GM21526 (cell line): ENCODE measurements at regions not wholly inside any gene's neighbourhood (a gene's known extent, or its start where the extent isn't known, plus 50 kb on each side); places are given as distances from the start of the nearest gene placed in this dataset.

Source experiments
- ATAC-seq: cut with Tn5 transposase; IDR thresholded peaks from one replicate; pipeline ENCODE4 v1.9.1; 2021; ENCODE audit warnings: moderate library complexity; ENCODE audit not compliant: unreplicated experiment, low FRiP score

DNA sequence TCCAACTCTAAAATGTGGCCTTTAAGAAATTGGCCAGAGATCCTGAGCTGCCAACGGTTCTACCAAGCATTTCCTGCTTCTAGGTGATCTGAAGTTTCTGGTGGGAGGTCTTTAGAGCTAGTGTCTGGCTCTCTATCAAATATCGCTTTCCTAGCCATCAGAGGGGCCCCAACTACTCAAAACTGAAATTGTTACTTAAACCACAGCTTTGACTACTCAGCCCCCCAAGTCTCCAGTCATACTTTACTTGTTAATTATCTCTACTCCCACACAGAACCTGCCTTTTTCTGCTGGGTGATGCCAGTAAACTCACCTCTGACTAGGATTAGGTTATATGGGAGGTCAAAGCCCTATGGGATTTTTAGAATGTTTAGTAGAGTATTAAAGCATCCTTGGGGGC, 95.1 kb downstream of the FASLG start:
- no peak for ATAC-seq

DNA sequence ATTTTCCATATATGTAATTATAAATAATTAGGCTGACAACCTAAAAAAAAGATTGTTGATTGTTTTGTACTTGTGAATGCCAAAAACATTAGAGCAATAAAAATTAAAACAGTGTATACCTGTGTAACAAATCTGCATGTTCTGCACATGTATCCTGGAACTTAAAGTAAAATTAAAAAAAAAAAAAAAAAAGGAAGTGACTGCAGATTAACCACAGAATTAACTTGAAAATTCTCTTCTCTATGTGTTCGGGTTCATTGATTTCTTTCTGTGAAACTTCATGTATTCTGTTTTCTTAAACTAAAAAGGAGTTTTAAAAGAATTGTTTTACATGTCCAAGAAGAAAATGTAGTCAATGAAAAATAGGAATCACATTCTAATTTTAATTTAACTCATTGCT, 95.7 kb downstream of the FASLG start:
- no peak for ATAC-seq

- no peak for ATAC-seq
These were observed 96.2 kb downstream of the FASLG start for GRCh38 chr1:172755099-172755498.

DNA sequence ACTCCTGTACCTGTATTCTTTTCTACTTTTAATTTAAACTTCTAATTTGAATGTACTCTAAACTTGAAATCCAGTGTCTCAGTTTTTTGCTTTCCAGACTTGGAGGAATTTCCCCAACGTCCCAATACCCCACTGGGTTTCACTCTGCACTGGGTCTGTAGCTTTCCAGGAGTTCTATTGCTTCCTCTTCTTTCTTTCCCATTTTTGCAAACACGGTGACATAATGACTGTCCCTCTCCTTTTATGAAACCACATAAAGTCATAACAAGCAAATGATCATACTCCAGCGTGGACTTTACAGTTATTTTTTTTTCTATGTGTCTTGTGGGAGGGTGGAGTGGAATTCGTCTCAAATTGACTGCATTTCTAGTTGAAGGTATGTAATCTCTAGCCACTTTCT, 97.1 kb downstream of the FASLG start:
- ATAC-seq, result no peak

DNA sequence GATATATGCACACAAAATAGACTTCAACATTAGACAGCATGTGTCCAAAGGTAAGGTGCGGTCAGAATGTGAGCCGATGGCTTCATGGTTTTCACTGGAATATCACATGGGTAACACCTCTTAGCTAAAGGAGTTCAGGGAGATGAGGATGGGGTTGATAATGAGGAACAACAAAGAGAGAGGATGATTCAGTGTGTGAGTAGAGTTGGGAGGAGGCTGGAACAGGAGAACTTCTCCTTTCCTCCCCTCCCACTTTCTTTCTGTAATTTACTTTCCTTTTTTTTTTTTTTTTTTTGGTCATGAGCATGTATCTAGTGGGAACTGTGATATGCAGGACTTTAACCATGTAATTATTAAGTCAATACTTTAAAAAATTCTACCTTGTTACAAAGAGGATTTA, 99.4 kb downstream of the FASLG start:
- no peak for ATAC-seq

- ATAC-seq, result no peak
These were observed 101.2 kb downstream of the FASLG start for GRCh38 chr1:172760121-172760520.

DNA sequence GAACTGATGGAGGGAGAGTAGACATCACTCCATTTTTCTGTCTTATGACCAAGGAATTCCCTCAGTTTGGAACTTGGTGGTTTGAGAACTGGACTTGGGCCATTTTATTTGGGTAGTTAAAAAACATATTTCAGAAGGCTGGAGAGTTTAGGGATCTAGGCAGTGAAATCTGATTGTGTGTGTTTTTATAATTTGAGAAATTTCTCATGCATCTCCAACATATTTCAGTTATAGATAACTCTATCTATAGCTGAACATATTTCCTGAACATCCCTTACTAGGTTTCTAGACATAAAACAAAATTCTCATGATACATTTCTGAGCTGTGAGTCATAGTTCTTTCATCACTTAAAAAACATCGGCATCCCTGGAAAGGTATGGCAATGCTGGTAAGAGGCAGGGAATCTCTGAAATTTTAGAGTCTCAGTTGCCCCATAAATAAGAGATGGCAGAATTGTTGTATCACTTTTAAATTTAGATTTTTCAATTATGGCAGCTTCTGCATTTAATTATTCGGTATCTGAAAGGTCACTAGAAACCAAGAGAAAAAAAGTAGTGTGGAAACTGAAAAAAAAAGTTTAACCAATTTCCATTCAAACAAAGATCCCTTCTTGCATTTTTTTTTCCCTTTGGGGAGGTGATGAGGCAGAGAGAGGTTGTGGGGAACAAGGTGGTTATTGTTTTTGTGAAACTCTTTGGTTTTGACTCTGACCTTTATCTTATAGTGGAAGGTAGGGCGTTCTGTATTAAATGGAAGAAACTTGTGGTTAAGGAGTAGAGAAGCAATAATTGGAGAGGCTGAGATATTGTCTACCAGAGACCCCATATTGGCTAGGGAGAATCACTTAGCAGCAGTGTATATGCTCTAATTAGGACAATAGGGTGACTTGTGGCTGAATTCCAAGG, 102.9 kb downstream of the FASLG start:
- ATAC-seq, result no peak

DNA sequence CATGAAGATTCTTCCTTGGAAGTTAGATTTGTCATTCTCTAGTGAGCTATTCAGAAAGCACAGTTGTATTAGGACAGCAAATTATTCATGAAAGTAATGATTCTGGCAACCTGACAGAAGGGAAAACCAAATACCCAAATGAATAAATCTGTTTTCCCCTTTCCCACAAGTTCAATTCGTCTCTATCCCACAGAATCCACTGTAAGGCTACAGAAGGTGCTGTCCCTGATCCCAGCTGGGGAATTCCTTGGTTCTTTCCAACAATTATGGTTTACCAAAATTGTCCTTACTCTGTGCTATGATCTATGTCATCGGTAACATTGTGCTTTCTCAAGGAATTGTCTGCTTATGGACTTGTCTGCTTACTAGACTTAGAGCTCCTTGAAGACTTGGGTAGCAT, 104.2 kb downstream of the FASLG start:
- ATAC-seq, result no peak

DNA sequence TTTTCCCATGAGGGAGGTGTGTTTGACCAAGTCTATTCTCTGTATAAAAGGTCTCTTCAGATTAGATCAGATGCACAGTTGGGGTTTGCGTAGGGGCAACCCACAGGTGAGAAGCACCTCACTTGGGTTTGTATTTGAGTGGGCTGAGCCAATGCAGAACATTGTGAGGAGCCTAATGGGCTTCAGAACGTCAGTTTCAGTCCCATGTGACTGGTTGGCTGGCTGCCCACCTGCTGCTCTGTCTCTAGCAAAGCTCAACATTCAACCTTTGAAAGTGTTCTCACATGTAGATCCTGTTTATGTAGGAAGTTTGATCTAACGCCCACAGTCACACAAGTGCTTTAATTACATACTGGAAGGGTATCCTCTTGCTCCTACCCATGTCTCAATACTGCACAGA, 105.5 kb downstream of the FASLG start:
- no peak for ATAC-seq

DNA sequence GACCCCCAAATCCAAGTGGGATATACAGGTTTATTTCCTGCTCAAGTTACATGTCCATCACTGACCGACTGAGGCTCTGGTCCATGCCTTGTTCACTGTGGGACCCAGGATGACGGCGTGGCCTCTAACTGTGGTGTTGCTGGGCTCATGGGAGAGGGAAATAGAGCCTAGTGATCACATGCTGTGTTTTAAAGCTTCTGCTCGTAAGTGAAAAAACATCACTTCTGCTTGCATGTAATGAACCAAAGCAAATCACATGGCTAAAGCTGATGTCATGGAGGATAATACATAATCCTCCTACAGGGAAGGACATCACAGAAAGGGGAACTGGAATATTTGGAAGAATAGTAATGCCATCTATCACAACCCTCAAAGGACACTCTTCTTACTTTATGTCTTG, 107.6 kb downstream of the FASLG start:
- no peak for ATAC-seq

DNA sequence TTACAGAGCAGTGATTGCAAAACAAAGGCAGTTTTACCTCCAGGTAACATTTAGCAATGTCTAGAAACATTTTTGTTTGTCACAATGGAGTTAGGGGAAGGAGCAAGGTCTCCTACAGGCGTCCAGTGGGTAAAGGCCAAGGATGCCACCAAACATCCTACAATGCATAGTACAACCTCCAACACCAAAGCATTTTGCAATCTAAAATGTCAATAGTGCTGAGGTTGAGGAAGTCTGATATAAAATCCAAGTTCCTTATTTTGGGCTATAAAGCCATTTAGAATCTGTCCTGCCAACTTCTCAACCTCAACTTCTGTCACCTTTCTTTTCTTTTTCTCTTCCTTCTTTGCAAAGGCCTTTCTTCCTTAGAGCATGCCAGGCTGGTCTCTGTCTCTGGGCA, 111.2 kb downstream of the FASLG start:
- no peak for ATAC-seq

DNA sequence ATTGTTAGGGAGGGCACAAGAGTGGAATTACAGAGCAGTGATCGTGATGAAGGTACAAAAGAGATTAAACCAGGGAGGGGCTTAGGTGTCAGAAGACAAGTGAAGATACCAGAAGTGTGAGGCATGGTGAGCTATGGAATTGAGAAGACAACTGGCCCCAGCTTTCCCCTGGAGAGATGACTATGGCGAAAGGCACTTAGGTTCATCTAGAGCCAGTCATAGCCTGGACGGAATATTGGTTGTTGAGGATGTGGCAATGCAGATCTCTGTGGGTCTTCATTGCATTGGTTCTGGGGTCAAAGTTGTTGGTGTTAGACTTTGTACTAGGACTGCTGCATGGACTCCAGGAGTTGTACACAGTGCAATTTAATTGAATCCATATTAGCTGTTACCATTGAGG, 115.7 kb downstream of the FASLG start:
- no peak for ATAC-seq

GRCh38 chr1:172775606-172776005, 116.7 kb downstream of the FASLG start:
- no peak for ATAC-seq

DNA sequence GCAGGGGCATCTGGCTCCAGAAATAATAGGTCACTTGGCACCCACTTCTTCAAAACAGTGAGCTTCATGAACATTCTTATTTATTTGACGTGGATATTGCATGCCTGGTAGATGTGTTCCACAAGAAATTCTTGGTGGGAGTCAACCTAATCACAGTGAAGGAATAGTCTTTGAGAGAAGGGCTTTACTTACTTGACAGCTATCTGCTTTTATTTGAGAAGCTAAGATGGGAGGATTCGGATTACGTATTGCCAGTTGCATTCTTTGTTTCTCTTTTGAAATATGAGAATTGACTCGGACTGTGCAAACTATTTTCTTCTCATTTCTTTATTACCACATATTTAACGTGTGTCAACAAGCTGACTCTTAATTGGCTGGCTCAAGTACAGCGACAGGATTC, 117.2 kb downstream of the FASLG start:
- ATAC-seq, result no peak

DNA sequence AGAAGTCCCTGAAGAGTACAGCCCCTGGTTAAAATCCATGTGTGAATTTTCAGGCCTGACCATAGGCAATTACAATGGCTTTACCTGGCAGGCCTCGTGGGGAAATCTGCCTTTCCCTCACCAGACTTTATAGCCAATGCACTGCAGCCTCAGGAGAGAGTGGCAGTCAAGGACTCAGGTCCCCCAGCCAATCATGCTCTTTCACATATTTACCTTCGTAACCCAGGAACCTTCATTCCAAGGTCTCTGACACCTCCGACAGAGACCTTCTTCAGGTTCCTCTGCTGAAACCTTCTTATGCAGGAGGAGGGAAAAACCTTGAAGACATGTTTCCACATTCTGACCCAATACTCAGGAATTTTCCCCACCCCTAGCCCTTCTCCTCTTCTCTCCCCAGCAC, 118.9 kb downstream of the FASLG start:
- no peak for ATAC-seq

DNA sequence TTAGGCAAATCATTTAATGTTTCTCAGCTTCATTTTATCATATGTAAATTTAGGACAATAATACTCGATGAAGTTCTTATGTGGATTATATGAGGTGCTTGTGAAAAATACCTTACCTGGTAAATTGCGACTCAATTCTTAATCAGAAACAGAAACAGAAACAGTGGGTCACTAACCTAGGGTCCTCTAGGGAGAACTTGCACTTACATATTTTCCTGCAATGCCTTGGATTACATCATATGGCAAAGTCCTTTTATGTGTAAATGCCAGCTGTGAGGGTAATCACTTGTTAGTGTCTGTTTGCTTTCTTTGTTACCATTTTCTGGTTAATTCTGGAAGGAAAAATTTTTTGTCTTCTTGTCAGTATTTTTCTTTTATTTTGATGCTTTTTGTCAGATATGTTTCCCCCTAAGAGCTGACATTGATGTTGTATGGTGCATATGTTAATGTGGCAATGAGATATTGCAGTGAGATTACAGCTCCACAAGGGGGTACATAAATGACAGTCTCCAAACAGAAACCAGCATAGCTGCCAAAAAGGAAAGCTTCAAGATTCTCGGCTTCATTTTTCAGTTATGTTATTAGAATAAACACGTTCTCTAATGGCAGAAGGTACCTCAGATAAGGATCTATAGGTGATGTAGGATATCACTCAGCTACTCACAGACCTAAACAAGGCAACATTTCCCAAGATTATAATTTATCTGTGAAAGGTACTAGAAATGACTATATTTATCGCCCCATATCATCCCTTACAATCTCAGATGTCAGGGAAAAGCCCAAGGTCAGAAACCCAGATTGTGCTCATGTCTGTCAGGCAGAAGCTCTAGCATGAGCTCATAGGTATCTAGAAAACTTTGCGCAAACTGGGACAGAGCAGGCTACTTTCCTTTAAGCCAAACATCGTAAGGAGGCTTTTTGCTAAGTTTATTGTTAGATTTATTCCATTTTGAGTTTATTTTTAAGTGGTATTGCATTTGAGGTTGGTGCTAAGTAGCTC, 119.9 kb downstream of the FASLG start:
- ATAC-seq, result peak; percentile 59

- ATAC-seq, result no peak
These were observed 120.6 kb downstream of the FASLG start for GRCh38 chr1:172779491-172779890.

DNA sequence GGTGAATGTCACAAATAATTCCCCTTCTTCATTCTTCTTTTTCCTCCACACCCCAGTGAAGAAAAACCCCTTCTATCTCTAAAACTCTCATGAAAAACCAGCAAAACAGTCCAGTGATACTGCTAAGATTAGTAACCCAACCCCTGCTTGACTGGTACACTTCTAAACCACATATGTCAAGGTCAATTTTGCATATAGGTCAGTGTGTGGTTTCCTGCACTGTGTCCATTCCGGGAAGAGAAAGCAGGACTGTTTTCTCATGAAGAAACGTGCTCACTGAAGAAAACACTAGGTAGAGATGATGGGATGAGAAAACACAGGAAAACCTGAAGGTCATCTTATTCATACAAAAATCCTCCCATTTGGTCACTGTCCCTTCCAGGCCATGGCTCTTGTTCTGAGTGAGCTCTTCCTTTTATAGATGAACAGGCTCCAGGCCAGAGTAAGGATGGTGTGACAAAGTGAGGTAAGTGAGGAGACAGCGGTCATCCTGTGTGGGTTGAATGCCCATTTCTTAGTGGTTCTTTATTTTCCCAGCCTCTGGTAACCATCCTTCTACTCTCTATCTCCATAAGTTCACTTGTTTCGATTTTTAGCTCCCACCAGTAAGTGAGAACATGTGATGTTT, 122.7 kb downstream of the FASLG start:
- ATAC-seq, result peak; percentile 63

DNA sequence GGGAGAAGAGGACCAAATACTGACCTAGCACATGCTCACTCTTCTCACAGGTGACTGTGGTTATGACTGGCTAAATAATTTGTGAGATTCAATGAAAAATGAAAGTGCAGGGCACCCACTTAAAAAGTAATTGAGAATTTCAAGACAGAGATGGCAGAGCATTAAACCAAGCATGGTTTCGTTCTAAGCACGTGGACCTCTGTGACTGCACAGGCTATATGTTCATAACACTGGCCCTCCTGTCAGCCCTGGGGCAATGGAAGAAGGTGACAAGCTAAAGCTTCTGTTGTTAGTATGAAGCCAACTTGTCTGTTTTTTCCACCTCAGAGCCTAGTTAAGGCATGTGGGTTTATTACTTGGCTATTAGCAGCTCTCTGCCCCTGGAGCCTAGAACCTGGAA, 130.9 kb downstream of the FASLG start:
- no peak for ATAC-seq

DNA sequence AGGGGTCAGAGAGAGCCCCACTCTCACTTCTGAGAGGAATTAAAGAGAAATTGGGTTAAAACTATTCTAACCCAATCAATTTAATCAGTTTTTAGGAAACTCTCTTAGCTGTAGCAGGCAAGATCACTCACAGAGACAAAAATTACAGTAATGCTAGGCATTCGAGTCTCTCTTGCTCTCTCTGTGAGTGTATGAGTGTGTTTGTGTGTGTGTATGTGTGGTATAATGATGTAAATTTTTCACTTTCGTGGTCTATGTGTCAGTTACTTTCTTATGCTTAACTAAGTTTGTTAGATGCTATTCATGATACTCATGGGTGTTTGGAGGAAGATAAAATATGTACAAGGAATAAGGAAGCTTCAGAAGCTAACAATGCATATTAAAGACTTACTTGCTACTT, 131.3 kb downstream of the FASLG start:
- no peak for ATAC-seq

DNA sequence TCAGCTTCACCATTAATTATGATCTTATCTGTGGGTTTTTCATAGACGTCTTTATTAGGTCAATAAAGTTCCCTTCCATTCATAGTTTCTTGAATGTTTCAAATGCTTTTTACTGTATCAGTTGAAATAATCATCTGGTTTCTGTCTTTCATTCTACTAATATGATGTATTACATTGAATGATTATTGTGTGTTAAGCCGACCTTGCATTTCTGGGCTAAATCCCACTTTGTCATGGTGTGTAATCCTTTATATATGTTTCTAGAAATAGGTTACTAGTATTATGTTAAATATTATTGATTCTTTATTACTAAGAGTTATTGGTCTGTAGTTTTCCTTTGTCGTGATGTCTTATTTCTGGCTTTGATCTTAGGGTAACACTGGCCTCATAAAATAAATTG, 134.9 kb downstream of the FASLG start:
- no peak for ATAC-seq
